NAMALWA (cell line): ENCODE measurements at regions not wholly inside any gene's neighbourhood (a gene's known extent, or its start where the extent isn't known, plus 50 kb on each side); places are given as distances from the start of the nearest gene placed in this dataset.

Source experiments
- DNase-seq: peaks from one replicate; pipeline ENCODE4 v3.0.0-alpha.2; 2015; ENCODE audit warnings: low spot score

DNA sequence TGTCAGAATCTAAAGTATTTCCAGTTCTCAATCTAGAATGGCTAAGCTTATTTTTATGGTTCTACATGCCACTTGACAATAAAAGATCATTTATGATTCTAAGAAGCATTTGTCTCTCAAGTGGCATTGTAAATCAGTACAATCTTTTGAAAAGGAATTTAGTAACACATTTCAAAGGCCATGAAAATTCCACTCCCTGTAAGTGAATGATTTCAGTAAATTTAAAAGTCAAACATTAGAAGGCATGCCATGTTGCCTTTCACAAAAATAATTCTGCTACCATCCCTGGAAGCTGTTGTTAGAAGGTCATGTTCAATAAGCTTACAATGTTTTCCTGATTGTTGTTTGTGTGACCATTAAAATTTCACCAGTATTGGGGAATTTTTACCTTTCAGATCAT, 142.9 kb downstream of the RPIA start:
- DNase-seq, result no peak

DNA sequence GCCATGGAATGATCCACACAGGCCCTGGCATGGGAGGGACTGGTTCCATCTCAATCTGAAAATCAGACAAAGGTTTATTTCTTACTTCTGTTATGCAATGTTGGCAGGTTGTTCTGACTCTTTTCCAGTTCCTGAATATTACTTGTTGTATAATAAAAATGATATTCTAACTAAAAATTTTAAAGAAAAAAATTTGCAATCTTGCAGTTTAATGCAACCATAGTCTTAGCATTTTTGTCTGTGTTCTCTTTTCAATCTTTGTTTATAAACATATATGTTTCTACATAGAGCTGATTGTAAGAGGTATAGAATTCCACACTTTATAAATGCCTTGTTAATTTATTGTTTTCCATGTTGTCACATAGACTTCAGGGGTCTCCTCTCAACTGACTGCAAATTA, 143.4 kb downstream of the RPIA start:
- DNase-seq, result no peak

DNA sequence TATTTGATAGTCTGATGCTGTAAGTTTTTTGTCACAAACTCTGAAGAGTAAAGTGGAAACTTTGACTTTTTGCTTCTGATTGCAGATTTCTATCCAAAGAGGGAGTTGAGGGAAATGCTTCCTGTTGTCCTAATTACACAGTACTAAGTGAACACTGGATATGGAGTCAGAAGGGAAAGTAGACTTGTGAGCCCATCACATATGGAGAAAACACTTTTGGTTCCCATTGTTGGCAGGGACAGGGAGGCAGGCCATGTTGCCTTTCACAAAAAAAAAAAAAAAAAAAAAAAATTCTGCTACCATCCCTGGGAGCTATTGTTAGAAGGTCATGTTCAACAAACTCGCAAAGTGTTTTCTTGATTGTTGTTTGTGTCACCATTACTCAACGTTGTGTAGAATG, 144.3 kb downstream of the RPIA start:
- DNase-seq, result no peak

DNA sequence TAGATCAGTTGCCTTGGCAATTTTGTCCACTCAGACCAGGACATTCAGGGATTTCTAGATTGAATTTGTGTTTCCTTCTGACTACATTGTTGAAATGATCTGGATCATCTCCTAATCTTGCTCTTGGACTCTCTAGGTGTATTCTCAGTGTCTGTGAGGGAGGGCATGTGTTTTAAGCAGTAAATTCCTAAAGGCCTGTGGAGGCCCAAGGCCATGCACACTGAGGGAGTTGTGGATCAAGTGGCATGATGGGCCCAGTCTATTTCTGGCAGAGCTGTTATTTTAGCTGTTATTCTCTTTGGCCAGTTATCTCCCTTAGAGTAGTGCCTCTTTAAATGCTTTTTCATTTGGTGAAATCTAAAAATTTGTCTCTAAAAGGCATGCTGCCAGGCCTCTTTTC, 144.9 kb downstream of the RPIA start:
- DNase-seq, result no peak

DNA sequence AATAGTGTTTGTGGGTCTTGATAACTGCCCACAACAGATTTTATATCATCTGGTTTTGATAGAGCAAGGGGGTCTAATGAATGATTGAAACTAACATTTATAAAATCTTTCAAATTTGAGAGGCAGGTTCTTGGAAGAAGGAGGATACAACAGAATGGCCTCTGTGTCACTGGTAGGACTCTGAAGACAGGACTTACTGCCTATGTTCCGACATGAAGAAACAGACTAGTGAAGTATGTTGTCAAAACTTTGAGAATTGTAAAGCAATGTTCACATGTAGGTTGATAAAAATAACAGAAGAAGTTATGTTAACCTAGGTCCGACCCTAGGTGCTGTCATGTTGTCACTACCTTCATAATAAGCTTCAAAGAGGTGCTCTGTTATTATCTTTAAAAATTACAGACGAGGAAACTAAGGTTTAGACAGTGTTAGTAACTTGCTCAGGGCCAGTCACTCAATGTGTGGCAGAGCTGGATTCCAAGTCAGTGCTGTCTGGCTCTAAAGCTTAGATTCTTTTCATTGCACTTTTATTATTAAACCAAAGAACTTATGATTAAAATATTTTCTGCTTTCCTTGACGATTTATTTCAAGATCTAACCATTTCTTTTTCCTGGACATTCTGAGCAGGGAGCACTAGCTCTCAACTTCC, 146.2 kb downstream of the RPIA start:
- no peak for DNase-seq

DNA sequence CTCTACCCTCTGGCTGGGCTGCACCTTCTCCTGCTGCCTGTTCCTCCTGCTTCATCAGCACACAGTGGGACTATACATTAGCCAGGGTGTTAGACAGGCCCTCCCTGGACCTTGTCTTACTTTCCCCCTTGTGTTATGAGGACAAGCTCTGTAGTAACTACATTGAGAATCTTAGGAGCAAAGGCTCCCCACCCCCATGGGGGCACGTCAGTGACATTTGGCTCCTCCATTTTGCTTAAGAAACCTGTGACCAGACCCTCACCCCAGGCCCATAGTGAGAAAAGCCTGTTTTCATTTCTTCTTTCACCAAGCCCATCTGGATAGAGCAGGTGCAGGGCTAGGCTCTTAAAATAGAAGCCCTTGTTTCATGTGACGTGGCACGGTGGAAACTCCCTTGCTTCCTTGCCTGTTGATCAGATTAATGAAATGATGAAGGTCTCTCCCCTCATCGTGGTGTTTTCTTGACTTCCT, 146.7 kb downstream of the RPIA start:
- DNase-seq, result no peak

DNA sequence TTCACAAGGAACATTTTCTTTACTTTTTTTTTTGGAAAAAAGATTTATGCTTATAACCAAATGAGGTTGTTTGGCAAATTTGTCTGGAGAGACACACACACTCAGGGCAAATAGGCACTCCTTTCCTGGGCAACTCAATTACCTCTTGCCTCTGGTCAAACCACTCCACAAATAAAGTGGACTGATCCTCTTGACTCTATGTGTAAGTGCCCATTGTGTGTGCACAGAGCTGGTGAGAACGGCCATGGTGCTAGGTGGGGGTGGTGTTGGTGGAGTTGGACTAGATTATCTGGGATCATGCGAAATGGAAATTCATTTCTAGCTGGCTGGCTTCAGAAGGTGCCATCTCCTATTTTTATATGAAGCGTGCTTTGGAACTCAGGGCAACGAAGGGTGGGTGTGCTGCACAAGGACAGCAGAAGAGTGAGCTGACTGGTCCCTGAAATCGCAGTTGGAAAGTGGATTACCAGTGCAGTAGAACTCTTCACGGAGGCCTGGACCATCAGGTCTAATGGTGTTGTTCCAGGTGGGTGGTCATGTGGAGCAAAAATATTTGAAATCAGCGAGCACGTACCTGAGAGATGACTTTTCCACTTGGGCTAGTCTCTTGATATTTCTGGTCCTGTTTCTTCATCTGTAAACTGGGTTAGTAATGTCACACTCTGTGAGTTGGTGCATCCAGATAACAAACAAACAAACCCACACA, 149.9 kb downstream of the RPIA start:
- DNase-seq, result no peak

DNA sequence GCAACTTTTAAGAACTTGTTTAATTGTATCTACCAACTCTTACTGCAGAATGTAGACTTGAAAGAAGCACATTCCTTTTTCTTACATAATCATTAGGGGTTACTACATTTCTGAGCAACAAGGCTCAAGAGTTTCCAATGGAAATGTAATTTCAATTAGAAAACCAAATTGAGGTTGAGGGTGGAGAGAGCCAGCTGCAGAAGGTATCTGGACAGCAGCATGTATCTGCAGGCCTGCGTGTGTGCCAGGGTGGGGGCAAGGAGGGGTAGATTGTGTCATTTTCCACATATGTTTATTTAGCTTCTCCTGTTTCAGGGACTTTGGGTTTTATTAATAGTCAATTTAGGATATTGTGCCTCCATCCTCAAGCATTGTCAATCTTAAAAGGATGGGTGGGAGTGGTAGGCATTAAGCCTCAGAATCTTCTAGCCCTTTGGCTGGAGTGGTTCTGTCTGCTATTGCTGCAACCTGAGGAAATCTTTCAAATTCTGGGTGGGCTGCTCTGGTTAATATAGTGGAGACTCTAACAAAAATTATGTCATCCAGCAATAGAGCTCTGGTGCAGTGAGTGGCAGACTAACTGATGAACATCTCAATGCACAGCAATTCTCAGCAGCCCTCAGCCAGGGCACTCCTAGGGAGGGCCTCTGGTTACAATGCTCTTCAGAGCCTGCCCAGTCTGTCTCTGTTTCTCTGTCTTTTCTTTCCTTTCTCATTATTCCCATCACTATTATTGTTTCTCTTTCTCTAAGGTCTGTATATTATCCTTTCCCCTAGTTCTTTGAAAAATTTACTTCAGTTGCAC, 151.4 kb downstream of the RPIA start:
- DNase-seq, result no peak

DNA sequence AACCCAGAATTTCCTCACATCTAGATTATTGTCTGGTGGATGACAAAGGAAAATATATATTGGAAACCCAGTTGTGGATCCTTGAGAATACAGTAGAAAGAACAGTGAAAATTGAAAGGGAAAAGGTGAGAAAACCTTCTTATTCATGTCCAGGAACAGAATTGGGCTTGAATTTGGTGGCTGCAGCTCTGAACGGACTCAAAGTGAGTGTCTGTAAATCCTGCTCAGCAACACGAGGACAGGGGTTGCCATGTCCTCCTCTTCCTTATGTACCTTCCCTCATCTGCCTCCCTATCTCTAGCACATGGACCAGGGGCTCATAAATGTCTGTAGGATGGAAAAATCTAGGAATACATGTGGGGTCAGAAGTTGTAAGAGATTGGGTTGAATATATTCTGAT, 152.2 kb downstream of the RPIA start:
- DNase-seq, result no peak

DNA sequence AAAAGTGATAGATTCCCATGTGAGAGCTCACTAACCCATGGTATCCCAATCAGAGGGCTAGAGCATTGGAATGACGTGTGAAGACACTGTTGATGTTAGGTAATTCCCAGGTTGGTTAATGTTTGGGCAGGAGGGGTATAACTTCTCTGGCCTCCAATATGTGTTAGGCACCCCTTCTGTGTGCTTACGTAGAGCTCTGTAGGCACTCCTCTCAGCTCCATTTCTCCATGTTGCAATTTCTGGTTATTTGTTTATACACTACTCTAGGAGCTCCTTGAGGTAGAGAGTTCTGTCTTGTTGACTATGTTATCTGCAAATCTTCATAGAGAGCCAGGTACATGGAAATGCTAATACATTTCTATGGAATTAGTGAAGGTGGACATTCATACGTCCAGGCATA, 153.5 kb downstream of the RPIA start:
- DNase-seq, result no peak

DNA sequence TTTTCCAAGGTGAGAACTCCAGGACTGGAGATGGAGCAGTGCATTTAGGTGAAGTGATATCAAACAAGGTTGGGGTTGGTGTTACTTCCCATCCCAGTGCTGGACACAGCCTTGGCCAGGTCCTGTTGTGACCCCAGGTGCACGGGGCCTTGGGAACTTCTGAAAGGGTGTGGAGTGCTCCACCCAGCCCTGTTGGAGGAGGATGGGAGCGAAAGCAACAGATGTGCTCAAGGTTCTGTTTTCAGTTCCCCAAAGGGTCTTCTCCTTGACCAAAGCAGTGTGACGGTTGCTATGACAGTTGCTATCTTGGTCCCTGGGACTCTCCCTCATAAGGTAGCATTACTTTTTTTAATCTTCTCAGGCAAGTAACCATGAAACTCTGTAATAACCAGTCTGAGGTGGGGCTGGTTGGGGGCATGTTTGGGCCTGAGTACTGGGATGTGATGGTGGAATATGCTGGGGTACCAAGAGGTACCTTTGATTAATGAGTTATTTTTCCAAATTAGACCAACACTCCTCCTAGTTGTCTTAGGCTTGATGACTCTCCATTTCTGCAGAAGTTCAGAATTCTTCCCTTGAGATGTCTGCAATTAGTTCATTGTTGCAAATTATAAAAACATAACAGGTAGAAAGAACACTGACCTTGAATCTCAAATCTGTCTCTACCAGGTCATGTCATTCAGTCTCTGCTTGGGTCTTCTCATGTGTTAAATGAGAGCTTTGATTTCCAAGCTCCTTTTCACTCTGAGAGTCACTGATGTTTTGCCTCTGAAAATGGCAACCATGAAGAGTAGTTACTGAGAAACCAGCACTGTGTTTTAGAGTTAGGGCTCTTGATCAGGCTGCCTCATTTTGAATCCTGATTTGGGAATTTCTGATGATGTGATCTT, 154.5 kb downstream of the RPIA start:
- DNase-seq, result no peak

DNA sequence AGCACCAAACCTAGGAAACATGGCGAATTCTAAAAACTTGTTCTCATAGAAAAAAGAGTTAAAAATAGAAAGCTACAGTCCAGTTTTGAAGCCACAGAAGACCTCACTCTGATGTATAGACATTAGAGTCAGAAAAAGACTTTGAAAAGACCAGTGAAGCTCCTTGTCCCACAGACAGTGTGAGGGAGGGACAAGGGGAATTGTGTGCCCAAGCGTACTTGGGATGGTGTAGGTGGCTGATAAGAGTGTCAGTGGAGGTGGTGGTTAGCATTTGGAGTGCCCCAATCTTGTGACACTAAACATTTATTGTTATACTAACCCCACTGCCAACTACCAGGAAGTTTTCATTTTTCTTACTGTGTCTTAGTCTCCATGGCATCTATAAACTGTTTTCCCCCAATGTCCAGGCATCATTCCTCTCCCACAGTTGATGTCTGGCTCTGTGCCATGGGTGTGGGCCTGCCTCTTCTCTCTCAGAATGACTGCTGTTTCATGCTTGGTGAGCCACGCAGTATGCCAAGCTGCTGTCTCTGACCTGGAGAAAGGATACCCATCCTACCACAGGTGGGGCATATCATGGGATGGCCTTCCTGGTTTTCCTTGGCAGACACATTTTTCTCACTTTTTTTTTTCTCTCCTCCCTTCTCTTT, 161.4 kb downstream of the RPIA start:
- DNase-seq, result no peak

DNA sequence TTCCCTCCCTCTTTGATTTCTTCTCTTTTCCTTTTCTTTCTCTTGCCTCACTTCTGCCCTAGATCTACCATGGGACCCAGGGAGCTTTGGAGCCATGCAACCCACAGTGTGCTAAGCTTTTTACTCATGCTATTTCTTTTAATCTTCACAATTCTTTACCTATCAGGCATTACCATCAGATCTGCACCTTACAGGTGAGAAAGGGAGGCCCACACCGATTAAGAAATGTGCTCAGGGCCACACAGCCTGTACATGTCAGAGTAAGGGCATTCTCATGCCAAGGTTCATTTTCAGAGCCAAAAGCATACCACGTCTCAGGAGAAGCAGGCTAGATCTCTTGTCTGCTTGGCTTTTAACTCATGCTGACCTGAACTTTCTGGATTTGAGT, 161.9 kb downstream of the RPIA start:
- DNase-seq, result no peak

DNA sequence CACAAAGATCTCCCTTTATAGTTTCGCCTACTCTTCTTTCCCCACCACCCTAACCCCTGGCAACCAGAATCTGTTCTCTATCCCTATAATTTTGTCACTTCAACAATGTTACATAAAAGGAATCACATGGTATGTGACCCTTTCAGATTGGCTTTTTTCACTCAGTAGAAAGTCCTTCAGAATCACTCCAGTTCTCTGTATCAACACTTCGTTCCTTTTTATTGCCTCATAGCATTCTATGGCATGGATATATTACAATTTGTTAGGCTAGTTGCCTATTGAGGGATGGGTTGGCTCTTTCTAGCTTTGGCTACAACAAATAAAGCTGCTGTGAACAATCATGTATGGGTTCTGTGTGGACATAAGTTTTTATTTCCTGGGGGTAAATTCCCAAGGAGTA, 163.1 kb downstream of the RPIA start:
- no peak for DNase-seq

DNA sequence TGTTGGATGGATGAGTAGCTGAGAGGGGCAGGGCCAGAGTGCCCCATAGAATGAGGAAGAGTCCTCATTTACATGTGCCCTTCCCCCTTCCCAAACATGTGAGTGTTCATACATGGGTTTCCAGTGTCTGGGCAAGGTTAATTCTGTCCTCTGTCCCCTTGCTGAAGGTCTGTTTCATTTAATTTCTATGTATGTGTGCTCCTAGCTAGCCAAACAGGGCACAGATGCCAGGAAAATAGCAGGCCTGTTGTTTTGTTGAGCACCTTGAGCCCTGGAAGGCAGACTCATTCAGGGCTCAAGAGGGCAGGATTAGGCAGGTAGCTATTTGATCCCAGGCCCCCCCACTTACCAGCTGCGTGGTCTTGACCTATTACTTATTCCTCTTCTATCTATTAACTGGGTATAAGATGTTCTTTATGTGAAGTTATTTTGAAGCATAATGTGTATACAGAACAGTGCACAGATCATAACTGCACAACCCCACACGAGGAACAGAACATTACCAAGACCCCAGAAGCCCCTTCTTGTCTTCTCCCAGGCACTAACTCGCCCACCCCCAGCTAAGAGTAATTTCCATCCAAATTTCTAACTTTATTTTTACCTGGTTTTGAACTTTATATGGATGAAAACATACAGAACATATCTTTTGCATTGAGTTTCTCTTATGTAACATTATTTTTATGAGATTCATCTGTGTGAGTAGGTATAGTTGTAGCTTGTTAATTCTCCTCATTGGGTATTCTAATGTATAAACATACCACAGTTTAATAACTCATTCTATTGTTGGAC, 164.3 kb downstream of the RPIA start:
- no peak for DNase-seq

DNA sequence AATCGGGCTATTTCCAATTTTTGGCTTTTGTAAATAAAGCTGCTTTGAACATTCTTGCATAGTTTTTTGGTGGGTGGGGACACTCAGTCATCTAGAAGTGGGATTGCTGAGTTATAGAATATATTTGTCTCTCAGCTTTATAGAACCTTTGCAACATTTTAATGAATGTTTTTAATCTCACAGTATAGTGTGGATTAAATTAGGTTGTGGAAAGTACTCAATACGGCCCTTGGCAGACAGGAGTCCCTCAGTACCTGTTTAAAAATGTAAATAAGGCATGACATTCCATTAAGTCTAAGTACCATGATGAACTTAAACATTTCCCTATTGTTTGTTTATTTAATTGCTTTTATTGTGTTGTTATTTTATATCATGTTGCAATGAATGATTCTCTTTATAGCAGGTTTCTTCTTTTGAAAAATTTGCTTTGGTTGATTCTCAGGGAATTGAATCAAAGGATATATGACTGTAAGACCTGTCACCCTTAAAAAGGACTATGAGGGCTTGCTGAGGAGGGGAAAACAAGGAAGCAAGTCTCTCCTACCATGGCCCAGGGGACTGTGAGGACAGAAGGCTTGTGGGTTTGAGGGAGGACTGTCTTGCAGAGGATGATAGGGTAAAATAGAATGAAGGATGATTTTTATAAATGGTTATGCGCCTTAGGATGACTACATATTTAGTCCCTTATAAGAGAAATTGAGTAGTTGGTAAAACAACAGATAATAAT, 165.1 kb downstream of the RPIA start:
- DNase-seq, result no peak

DNA sequence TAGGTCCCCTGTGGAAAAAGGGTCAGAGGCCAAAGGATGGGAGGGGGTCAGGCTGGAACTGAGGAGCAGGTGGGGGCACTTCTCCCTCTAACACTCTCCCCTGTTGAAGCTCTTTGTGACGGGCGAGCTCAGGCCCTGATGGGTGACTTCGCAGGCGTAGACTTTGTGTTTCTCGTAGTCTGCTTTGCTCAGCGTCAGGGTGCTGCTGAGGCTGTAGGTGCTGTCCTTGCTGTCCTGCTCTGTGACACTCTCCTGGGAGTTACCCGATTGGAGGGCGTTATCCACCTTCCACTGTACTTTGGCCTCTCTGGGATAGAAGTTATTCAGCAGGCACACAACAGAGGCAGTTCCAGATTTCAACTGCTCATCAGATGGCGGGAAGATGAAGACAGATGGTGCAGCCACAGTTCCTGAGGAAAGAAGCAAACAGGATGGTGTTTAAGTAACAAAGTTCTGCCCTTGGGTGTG, 165.8 kb downstream of the RPIA start:
- no peak for DNase-seq

DNA sequence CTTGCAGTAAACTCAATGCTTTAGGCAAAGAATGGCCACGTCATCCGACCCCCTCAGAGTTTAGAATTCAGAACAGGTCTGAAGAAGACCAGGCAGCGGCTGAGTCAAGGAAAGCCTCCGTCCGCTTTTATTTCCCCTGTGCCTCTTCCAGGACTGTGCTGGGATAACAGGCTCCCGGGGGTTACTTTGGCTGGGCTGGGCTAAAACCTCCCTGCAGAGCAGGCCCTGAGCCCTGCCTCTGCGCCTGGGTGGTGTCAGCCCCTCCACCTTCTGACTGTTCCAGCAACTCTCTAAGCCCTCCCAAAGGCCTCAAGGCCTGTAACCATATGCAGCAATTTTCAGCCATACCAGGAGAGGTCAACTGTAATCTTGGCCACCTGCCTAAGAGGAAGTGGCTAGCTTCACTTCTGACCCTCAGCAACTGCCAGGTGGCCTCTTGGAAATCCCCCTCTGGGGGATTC, 166.5 kb downstream of the RPIA start:
- no peak for DNase-seq

DNA sequence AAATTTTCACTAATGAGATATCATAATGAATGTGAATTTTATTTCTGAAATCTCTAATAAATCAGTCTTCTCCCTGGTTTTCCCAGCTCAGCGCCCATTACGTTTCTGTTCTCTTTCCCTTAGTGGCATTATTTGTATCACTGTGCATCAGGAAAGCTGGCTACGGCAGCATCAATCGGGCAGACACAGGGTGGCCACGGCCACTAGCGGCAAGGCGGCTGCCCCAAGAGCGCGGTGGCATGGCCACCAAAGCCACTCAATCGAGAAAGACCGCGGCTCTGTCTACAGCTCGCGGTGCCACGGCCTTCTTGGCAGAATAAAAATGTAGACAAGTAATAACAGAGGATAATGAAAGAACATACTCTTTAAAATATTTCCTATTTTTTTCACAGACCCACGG, 168.0 kb downstream of the RPIA start:
- peak; percentile 32 for DNase-seq
